Right lobe of liver (tissue), 6 donors: ENCODE measurements at regions not wholly inside any gene's neighbourhood (a gene's known extent, or its start where the extent isn't known, plus 50 kb on each side); places are given as distances from the start of the nearest gene placed in this dataset.

Experiments used
- ATAC-seq, 4 donors: fragments of 200-7000 bp; cut with Tn5 transposase; one replicate each; pipeline ENCODE4 v1.9.1; 2020; ENCODE audit warnings: mild to moderate bottlenecking in 4 of 4, moderate library complexity in 4 of 4
- DNase-seq, 3 donors: peaks; one replicate each; pipeline ENCODE4 v3.0.0-alpha.2; 2020
- H3K27ac ChIP-seq, 3 donors: fragments of 200-600 bp; one replicate each; pipeline ENCODE4 v1.8.0; 2022
- H3K27me3 ChIP-seq, 2 donors: fragments of 200-600 bp; one replicate each; pipeline ENCODE4 v1.8.0; 2022
- H3K36me3 ChIP-seq, 4 donors: fragments of 200-600 bp; sonication (generic) in 1 of 4; one replicate each; pipeline versions ENCODE4 v1.5.1 to v1.8.0; 2017 to 2022; ENCODE audit warnings: control low read depth in 1 of 4
- H3K4me1 ChIP-seq, 4 donors: fragments of 200-600 bp; sonication (generic) in 1 of 4; one replicate each; pipeline versions ENCODE4 v1.5.1 to v1.8.0; 2017 to 2022; ENCODE audit warnings: control low read depth in 1 of 4
- H3K4me3 ChIP-seq, 3 donors: fragments of 200-600 bp; one replicate each; pipeline ENCODE4 v1.8.0; 2022
- H3K9me3 ChIP-seq, 4 donors: fragments of 200-600 bp; sonication (generic) in 1 of 4; one replicate each; pipeline versions ENCODE4 v1.5.1 to v1.8.0; 2017 to 2022; ENCODE audit warnings: control low read depth in 1 of 4
- CTCF ChIP-seq, 4 donors: fragments of 200-600 bp in 3 of 4; fragments of 450-650 bp in 1 of 4; IDR thresholded peaks; one replicate each; pipeline versions ENCODE4 v1.5.1 to v1.8.0; 2016 to 2022; ENCODE audit warnings: antibody characterized with exemption in 4 of 4, mild to moderate bottlenecking in 2 of 4
- POLR2A ChIP-seq: fragments of 450-650 bp; IDR thresholded peaks from one replicate; pipeline ENCODE4 v1.6.1; 2017; ENCODE audit warnings: antibody characterized with exemption, mild to moderate bottlenecking
- WGBS: methylation state at CpG from one replicate; pipeline ENCODE4 v1.1.6; 2018; ENCODE audit warnings: low coverage, low lambda C conversion rate; ENCODE audit not compliant: insufficient coverage; ENCODE audit errors: missing lambda C conversion rate; 5-methylcytosine and 5-hydroxymethylcytosine counted together
- intact Hi-C, 2 donors: fragments of 100-400 bp; cut with DNase I; formaldehyde crosslinking; loops; one replicate each; pipeline versions ENCODE4 v1.11.2 to v1.14.1; 2022
- donor health status: DM: no; HTN: yes; CAD: no.
- donor health status: DM: no; HTN: no; CAD: no.
- donor health status: DM: no; HTN: no; CAD: no.
- donor health status: DM: no; HTN: yes; CAD: no.
- donor health status: DM: no; HTN: yes; CAD: no.

- Histone ChIP-seq H3K27me3 (no peaks in the 10 kb centered on the region), H3K9me3 (no peaks in the 10 kb centered on the region), H3K27ac (peak overlapping the region; percentile 43 to 88 (median 81)), H3K36me3 (no peaks in the 10 kb centered on the region), H3K4me1 (peaks cover 0 to 66% (median 20%) of the 10 kb centered on the region in 4 donors), H3K4me3 (peak overlapping the region in 1 of 3 donors; percentile 35)
- intact Hi-C loops: no loop called here
- no peak for TF ChIP-seq CTCF (IDR thresholded peaks at IDR 0.05)
- TF ChIP-seq POLR2A: no peak
- 30% methylated on average over 6 of the region's 6 CpGs for WGBS
- peak in 1 of 4 donors; percentile 10 for ATAC-seq
- no peak for DNase-seq
These were observed 181.3 kb upstream of the PHYHIPL start for GRCh38 chr10:58995058-58995596.

DNA sequence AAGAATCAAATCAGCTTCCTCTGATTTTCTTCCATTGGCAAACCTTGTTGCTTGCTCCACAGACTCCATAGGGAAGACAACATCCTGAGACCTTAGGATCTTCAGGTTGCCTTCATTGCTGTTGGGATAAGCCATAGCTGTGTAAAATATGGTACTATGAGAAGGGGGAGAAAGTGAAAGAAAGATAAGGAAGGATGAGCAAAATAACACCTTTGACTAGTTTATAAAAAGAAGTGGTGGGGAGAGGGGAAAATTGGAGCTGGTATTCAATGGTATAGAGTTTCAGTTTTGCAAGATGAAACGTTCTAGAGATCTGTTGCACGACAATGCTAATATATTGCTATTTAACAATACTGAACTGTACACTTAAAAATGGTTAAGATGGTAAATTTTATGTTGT is 180.4 kb upstream of the PHYHIPL start:
- H3K27ac ChIP-seq: peak overlapping the region in 2 of 3 donors; percentile 81 to 88
- no peak for DNase-seq
- WGBS: 75% methylated on average over 2 of the region's 2 CpGs
- TF ChIP-seq POLR2A (no peak), CTCF (IDR thresholded peaks at IDR 0.05) (no peak)
- no peaks in the 10 kb centered on the region for H3K9me3 ChIP-seq
- peaks cover 0 to 63% (median 20%) of the 10 kb centered on the region in 4 donors for H3K4me1 ChIP-seq
- no peaks in the 10 kb centered on the region for H3K27me3 ChIP-seq
- ATAC-seq: no peak
- intact Hi-C loops: no loop called here
- no peaks in the 10 kb centered on the region for H3K36me3 ChIP-seq
- H3K4me3 ChIP-seq: no peak overlapping the region

DNA sequence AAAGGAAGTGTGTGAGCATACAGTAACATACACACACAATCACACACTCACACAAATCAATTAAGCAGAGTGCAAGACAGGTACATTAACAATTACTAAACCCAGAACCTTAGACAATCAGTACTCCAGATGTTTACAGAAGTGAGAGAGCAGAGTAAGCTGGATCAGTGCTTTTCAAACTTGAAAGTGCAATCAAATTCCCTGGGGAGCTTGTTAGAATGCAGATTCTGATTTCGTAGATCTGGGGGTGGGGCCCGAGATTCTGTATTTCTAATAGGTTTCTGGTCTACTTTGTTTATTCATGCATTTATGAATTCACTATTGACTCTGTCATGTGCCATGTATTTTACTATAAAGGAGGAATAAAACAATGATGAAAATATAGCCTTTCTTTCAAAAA is 179.6 kb upstream of the PHYHIPL start:
- no peak for DNase-seq
- TF ChIP-seq POLR2A (no peak), CTCF (IDR thresholded peaks at IDR 0.05) (no peak)
- intact Hi-C loops: no loop called here
- Histone ChIP-seq H3K27me3 (no peaks in the 10 kb centered on the region), H3K27ac (peak overlapping the region in 1 of 3 donors; percentile 81), H3K4me1 (peaks cover 0 to 64% (median 20%) of the 10 kb centered on the region in 4 donors), H3K4me3 (no peak overlapping the region), H3K9me3 (no peaks in the 10 kb centered on the region), H3K36me3 (no peaks in the 10 kb centered on the region)
- WGBS: 79% methylated on average over 2 of the region's 2 CpGs
- ATAC-seq: no peak

GRCh38 chr10:58998924-58999713 is 177.3 kb upstream of the PHYHIPL start:
- 35% methylated on average over 8 of the region's 8 CpGs for WGBS
- peaks cover 0 to 65% (median 18%) of the 10 kb centered on the region in 4 donors for H3K4me1 ChIP-seq
- ATAC-seq (peak; percentile 80 to 93 (median 86)), DNase-seq (peak; percentile 63 to 93 (median 86))
- H3K9me3 ChIP-seq: no peaks in the 10 kb centered on the region
- peak overlapping the region; percentile 45 to 95 (median 95) for H3K27ac ChIP-seq
- no peaks in the 10 kb centered on the region for H3K36me3 ChIP-seq
- TF ChIP-seq CTCF (IDR thresholded peaks at IDR 0.05) (no peak), POLR2A (peak; percentile 38)
- H3K27me3 ChIP-seq: no peaks in the 10 kb centered on the region
- H3K4me3 ChIP-seq: peak overlapping the region in 2 of 3 donors; percentile 45 to 49
- intact Hi-C loops: no loop called here
